AG04450 (cell line): ENCODE measurements at regions not wholly inside any gene's neighbourhood (a gene's known extent, or its start where the extent isn't known, plus 50 kb on each side); places are given as distances from the start of the nearest gene placed in this dataset.

Experiments used
- CTCF ChIA-PET: fragments of 300-600, 350-600 bp; formaldehyde crosslinking; extraction: SDS; loops from one replicate; lab custom pipeline; 2022; ENCODE audit warnings: antibody characterized with exemption, inconsistent platforms; lab: Charles Lee
- POLR2A ChIA-PET: fragments of 350-600 bp; formaldehyde crosslinking; extraction: SDS; loops from one replicate; lab custom pipeline; 2021; ENCODE audit warnings: antibody characterized with exemption, inconsistent platforms; lab: Yijun Ruan, JAX
- DNase-seq: peaks from one replicate; pipeline ENCODE4 v3.0.0-alpha.2; 2011; ENCODE audit warnings: low read depth, low spot score
- H3K27ac ChIP-seq: one replicate; pipeline ENCODE4 v1.5.1; 2012; ENCODE audit warnings: low read depth, low read length, control low read depth
- H3K27me3 ChIP-seq: one replicate; pipeline ENCODE4 v1.6.0; 2012; ENCODE audit warnings: low read length; ENCODE audit not compliant: control insufficient read depth, insufficient read depth
- H3K4me3 ChIP-seq: 2 replicates; pipeline ENCODE4 v1.5.1; 2011; ENCODE audit warnings: mild to moderate bottlenecking, low read depth, low read length, control low read depth
- H3K9me3 ChIP-seq: 2 replicates; pipeline ENCODE4 v1.5.1; 2012; ENCODE audit warnings: low read length; ENCODE audit not compliant: control insufficient read depth, insufficient read depth
- CTCF ChIP-seq: IDR thresholded peaks from 2 replicates; pipeline ENCODE4 v1.5.1; 2011; ENCODE audit warnings: low read depth, low read length, control low read depth, inconsistent platforms

DNA sequence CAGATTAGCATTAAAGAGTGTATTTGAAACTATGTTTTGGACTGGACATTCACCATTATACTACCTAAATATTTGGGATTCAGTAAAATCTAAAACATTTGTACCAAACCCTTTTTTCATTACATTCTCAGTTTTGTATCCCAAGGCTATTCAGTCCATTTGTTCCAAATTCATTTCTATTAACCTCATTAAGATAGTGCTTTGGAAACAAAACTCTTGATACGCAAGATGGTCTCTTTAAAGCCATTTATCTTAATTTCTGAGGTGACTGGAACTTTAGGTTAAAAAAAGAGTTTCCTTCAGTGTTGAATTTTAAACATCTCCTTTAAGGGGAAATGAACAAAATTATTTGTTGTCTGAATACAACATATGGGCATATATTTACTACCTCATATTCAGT is 702.5 kb upstream of the GRAMD2B start:
- Histone ChIP-seq H3K9me3 (no peaks in the 10 kb centered on the region), H3K27ac (no peak overlapping the region), H3K27me3 (no peaks in the 10 kb centered on the region), H3K4me3 (no peak overlapping the region)
- no peak for TF ChIP-seq CTCF
- DNase-seq, result no peak
- ChIA-PET CTCF (no interaction called here), POLR2A (no interaction called here)

GRCh38 chr5:125722550-125722949 is 700.7 kb upstream of the GRAMD2B start:
- CTCF ChIA-PET, result no interaction called here
- TF ChIP-seq CTCF, result no peak
- Histone ChIP-seq H3K4me3 (no peak overlapping the region), H3K9me3 (no peaks in the 10 kb centered on the region), H3K27me3 (no peaks in the 10 kb centered on the region), H3K27ac (no peak overlapping the region)
- no peak for DNase-seq
- POLR2A ChIA-PET, result no interaction called here

DNA sequence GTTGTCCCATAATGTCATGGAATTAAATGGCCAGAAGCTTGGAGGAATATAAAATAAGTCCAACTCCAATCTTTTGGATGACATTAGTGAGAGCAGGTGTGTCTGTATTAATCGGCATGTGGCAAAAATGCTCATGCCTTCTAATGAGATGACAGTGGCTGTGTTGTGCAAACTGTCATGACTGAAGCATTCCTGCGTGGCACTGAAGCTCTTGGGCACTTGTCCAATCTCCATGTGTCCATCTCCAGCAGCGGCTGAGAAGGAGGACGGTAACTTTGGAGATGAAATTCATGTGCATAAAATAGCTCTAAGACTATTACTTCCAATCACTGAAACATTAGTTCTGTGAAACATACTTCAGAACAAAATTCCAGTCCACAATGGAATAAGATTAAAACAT is 697.5 kb upstream of the GRAMD2B start:
- Histone ChIP-seq H3K9me3 (no peaks in the 10 kb centered on the region), H3K27ac (no peak overlapping the region), H3K27me3 (no peaks in the 10 kb centered on the region), H3K4me3 (no peak overlapping the region)
- no peak for DNase-seq
- no peak for TF ChIP-seq CTCF
- ChIA-PET CTCF (interaction anchor here (1.1 kb wide), 1 partner anchor 9 kb away, joined by 3 read pairs; no protein-coding TSS in a partner anchor), POLR2A (no interaction called here)

DNA sequence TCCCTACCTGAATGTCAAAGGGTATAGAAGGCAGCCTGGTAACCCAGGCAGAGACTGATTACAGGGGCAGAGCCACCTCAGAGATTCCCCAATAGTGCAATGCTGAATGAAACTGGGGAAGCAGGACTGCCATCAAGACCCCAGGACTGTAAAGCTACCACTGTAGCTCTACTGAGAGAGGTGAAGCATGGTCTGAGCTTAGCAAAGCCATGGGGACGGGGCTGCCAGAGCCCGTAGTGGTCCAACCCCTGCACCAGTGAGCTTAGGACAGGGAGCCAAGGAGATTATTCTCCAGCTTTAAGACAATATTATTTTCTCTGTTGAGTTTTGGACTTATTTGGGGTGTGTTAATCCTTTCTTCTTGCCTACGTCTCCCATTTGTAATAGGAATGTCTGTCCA is 679.3 kb upstream of the GRAMD2B start:
- H3K27ac ChIP-seq, result no peak overlapping the region
- no peak for TF ChIP-seq CTCF
- H3K27me3 ChIP-seq, result no peaks in the 10 kb centered on the region
- H3K9me3 ChIP-seq, result no peaks in the 10 kb centered on the region
- DNase-seq, result no peak
- ChIA-PET CTCF (no interaction called here), POLR2A (no interaction called here)
- no peak overlapping the region for H3K4me3 ChIP-seq

DNA sequence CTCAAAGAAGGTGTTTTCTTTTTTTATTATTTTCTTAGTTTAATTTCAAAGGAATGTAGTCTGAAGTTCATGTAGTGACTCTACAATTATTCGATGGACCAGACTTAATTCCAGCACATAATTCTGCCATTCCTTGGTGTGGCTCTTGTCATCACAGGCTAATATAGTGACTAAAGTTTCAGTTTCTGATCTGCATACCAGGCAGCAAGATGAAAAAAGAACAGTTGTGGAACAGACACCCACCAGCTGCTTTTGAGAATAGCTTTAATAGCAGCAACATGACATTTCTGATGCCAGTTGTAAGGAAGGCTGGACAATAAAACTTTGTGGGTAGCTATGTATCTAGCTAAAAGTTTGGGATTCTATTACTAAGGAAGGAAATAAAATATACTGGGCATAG is 676.3 kb upstream of the GRAMD2B start:
- no peak for DNase-seq
- ChIA-PET POLR2A (no interaction called here), CTCF (no interaction called here)
- Histone ChIP-seq H3K27me3 (no peaks in the 10 kb centered on the region), H3K9me3 (no peaks in the 10 kb centered on the region), H3K27ac (no peak overlapping the region), H3K4me3 (no peak overlapping the region)
- TF ChIP-seq CTCF, result no peak
